WI38 (cell line): ENCODE measurements at regions not wholly inside any gene's neighbourhood (a gene's known extent, or its start where the extent isn't known, plus 50 kb on each side); places are given as distances from the start of the nearest gene placed in this dataset.
"Not testable (repeated sequence)": the region's sequence is repeated elsewhere in the genome, so short reads cannot be mapped to it uniquely, and the experiment has no call there.

Experiments used
- H3K4me3 ChIP-seq: 2 replicates; pipeline ENCODE4 v1.5.1; 2011; ENCODE audit warnings: low read depth, mild to moderate bottlenecking, control low read depth, low read length
- CTCF ChIP-seq: IDR thresholded peaks from 2 replicates; pipeline ENCODE4 v1.5.1; 2012; ENCODE audit warnings: low read depth, mild to moderate bottlenecking, control low read depth, low read length

GRCh38 chr18:22741318-22741717 lies 191.8 kb upstream of the RBBP8 start:
- H3K4me3 ChIP-seq: no peak overlapping the region
- TF ChIP-seq CTCF: no peak

- no peak for TF ChIP-seq CTCF
- H3K4me3 ChIP-seq: no peak overlapping the region
These were observed 190.7 kb upstream of the RBBP8 start for GRCh38 chr18:22742409-22742808.

DNA sequence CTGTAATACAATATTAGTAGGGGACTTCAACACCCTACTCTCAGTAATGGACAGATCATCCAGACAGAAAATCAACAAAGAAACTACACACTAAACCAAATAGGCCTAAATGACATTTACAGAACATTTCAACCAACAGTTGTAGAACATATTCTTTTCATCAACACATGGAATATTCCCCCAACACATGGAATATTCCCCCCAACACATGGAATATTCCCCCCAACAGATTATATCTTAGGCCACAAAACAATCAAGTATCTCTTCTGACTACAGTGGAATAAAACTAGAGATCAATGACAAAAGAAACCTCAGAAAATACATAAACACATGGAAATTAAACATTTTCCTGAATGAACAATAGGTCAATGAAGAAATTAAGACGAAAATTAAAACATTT lies 187.2 kb upstream of the RBBP8 start:
- H3K4me3 ChIP-seq: no peak overlapping the region
- TF ChIP-seq CTCF: no peak

GRCh38 chr18:22752014-22752413 lies 181.1 kb upstream of the RBBP8 start:
- no peak for TF ChIP-seq CTCF
- no peak overlapping the region for H3K4me3 ChIP-seq

DNA sequence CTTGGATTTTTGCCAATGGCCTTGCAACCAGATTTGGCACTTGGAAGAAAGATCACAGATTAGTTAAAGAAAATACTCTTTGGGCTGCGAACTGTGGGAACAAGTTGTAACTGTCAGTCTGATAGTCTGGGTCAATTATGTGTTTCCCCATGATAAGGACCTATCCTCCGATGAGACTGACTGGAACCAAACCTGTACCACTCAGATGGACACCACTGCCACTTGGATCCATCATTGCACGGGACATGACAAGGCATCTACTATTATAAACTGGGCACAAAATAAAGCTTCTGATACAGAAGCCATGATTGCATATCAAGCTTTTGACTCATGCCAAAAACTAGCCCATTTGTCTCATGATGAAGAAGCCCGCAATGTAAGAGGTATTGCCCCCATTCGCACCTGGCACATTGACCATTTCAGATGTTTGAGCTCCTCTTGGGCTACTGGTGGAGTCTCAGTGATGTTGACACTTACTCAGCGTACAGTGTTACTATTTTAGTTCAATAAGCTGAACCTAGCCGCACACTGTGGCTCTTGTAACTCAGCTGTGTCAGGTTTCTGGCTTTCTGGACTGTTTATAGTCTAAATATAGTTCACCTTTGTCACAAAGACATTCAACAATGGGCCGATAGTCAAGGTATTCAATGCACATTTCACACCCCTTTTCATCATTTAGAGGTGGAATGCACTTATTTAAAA lies 179.8 kb upstream of the RBBP8 start:
- TF ChIP-seq CTCF: no peak

GRCh38 chr18:22764005-22764404 lies 169.1 kb upstream of the RBBP8 start:
- H3K4me3 ChIP-seq: not testable (repeated sequence)

More for the DNA sequence above, 179.8 kb upstream of the RBBP8 start:
- H3K4me3 ChIP-seq: no peak overlapping the region

DNA sequence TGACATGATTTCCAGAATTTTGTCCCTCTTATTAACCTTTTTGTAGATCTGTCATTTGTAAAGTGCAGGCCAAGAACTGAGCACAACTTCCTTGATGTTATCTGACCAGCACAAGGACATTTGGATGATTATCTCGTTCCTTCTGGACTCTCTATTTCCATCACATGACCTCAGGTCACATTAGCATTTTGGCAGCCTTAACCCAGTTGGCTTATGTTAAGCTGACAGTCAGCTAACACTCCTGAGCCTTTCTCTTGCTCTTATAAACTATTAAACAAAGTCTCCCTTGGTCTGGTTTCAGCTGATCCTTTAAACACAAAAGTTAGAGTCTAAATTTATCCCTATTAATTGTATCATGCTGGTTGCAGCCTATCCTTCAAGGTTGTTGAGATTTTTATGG lies 167.2 kb upstream of the RBBP8 start:
- H3K4me3 ChIP-seq: no peak overlapping the region

More for the DNA sequence above, 167.2 kb upstream of the RBBP8 start:
- no peak for TF ChIP-seq CTCF
